HepG2 (cell line): ENCODE measurements at regions not wholly inside any gene's neighbourhood (a gene's known extent, or its start where the extent isn't known, plus 50 kb on each side); places are given as distances from the start of the nearest gene placed in this dataset.

Source experiments
- MBD4 ChIP-seq: IDR thresholded peaks from 2 replicates; pipeline ENCODE4 v1.6.1; 2012; ENCODE audit warnings: low read length, inconsistent platforms, borderline replicate concordance
- MZF1 ChIP-seq: sonication (generic); formaldehyde crosslinking; IDR thresholded peaks from 2 replicates; pipeline ENCODE4 v1.8.1; 2023; ENCODE audit warnings: mild to moderate bottlenecking, missing genetic modification reagents, borderline replicate concordance
- RARG ChIP-seq: sonication (generic); formaldehyde crosslinking; IDR thresholded peaks from 2 replicates; pipeline ENCODE4 v1.4.0; 2020; ENCODE audit warnings: low read depth, mild to moderate bottlenecking, missing genetic modification reagents
- YEATS2 ChIP-seq: sonication (generic); formaldehyde crosslinking; IDR thresholded peaks from 2 replicates; pipeline ENCODE4 v1.4.0; 2020; ENCODE audit warnings: missing genetic modification reagents, borderline replicate concordance
- ZNF101 ChIP-seq: sonication (generic); formaldehyde crosslinking; IDR thresholded peaks from 2 replicates; pipeline ENCODE4 v1.4.0; 2020; ENCODE audit warnings: mild to moderate bottlenecking, low read depth, missing genetic modification reagents, borderline replicate concordance
- ZNF564 ChIP-seq: sonication (generic); formaldehyde crosslinking; IDR thresholded peaks from 2 replicates; pipeline ENCODE4 v1.8.1; 2023; ENCODE audit warnings: mild to moderate bottlenecking, missing genetic modification reagents
- ZNF746 ChIP-seq: sonication (generic); formaldehyde crosslinking; IDR thresholded peaks from 2 replicates; pipeline ENCODE4 v1.8.0; 2022; ENCODE audit warnings: mild to moderate bottlenecking, missing genetic modification reagents
- ZNF776 ChIP-seq: sonication (generic); formaldehyde crosslinking; IDR thresholded peaks from 2 replicates; pipeline ENCODE4 v1.4.0; 2020; ENCODE audit warnings: mild to moderate bottlenecking, missing genetic modification reagents
- ZSCAN25 ChIP-seq: sonication (generic); formaldehyde crosslinking; IDR thresholded peaks from 2 replicates; pipeline ENCODE4 v1.8.0; 2022; ENCODE audit warnings: mild to moderate bottlenecking, missing genetic modification reagents
- TF ChIP-seq, protein P1 (sequence below): IDR thresholded peaks from 2 replicates; pipeline ENCODE4 v1.6.1; 2018; ENCODE audit warnings: missing genetic modification reagents, mild to moderate bottlenecking, missing compliant biosample characterization
- TF ChIP-seq, protein P2 (sequence below): sonication (generic); formaldehyde crosslinking; IDR thresholded peaks from 2 replicates; pipeline ENCODE4 v1.4.0; 2020; ENCODE audit warnings: low read depth, mild to moderate bottlenecking, missing genetic modification reagents
- TF ChIP-seq, protein P3 (sequence below): sonication (generic); formaldehyde crosslinking; IDR thresholded peaks from 2 replicates; pipeline ENCODE4 v1.4.0; 2020; ENCODE audit warnings: missing genetic modification reagents, borderline replicate concordance
- TF ChIP-seq, protein P4 (sequence below): sonication (generic); formaldehyde crosslinking; IDR thresholded peaks from 2 replicates; pipeline ENCODE4 v1.5.0; 2020; ENCODE audit warnings: mild to moderate bottlenecking, missing genetic modification reagents
- TF ChIP-seq, protein P5 (sequence below): IDR thresholded peaks from 2 replicates; pipeline ENCODE4 v1.6.1; 2016; ENCODE audit warnings: mild to moderate bottlenecking

DNA sequence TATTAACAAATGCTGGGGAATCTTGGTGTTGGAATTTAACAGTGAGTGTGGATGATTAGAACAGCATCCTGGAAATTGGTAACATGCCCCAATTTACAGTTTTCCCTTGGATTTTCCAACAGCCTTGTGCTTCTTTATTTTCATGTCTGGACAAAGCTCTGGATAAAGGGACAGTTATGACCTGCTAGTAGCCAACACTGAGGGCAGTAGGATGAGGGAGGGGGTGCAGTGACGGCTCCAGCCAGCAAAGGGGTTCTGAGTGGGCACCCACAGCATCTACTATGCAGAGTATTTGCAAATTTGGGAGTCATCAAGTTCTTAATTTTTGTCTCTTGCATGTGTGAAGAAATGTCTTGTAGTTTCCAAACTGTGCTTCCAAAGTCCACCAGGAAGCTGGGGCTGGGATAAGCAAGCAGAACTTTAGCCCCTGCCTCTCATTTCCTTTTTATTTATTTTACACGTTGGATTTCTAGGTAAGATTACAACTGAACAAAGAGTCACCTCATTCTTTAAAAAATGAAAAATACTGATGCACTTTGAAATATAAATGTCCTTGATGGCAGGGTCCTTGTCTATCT is 63.0 kb upstream of the SELENOP start (continued):
- TF ChIP-seq, protein P1, sequence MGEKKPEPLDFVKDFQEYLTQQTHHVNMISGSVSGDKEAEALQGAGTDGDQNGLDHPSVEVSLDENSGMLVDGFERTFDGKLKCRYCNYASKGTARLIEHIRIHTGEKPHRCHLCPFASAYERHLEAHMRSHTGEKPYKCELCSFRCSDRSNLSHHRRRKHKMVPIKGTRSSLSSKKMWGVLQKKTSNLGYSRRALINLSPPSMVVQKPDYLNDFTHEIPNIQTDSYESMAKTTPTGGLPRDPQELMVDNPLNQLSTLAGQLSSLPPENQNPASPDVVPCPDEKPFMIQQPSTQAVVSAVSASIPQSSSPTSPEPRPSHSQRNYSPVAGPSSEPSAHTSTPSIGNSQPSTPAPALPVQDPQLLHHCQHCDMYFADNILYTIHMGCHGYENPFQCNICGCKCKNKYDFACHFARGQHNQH (CRISPR knock-in tag): peak; percentile 46; the same call in 1 of the 2 replicates
- TF ChIP-seq MBD4: no peak; the same call in 1 of the 2 replicates
- no peak for TF ChIP-seq RARG (CRISPR knock-in tag)
- TF ChIP-seq, protein P2, sequence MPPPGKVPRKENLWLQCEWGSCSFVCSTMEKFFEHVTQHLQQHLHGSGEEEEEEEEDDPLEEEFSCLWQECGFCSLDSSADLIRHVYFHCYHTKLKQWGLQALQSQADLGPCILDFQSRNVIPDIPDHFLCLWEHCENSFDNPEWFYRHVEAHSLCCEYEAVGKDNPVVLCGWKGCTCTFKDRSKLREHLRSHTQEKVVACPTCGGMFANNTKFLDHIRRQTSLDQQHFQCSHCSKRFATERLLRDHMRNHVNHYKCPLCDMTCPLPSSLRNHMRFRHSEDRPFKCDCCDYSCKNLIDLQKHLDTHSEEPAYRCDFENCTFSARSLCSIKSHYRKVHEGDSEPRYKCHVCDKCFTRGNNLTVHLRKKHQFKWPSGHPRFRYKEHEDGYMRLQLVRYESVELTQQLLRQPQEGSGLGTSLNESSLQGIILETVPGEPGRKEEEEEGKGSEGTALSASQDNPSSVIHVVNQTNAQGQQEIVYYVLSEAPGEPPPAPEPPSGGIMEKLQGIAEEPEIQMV (CRISPR knock-in tag): no peak
- TF ChIP-seq MZF1 (CRISPR knock-in tag): no peak
- no peak for TF ChIP-seq ZNF776 (CRISPR knock-in tag)
- no peak for TF ChIP-seq ZSCAN25 (CRISPR knock-in tag)
- no peak for TF ChIP-seq YEATS2 (CRISPR knock-in tag)
- TF ChIP-seq, protein P3, sequence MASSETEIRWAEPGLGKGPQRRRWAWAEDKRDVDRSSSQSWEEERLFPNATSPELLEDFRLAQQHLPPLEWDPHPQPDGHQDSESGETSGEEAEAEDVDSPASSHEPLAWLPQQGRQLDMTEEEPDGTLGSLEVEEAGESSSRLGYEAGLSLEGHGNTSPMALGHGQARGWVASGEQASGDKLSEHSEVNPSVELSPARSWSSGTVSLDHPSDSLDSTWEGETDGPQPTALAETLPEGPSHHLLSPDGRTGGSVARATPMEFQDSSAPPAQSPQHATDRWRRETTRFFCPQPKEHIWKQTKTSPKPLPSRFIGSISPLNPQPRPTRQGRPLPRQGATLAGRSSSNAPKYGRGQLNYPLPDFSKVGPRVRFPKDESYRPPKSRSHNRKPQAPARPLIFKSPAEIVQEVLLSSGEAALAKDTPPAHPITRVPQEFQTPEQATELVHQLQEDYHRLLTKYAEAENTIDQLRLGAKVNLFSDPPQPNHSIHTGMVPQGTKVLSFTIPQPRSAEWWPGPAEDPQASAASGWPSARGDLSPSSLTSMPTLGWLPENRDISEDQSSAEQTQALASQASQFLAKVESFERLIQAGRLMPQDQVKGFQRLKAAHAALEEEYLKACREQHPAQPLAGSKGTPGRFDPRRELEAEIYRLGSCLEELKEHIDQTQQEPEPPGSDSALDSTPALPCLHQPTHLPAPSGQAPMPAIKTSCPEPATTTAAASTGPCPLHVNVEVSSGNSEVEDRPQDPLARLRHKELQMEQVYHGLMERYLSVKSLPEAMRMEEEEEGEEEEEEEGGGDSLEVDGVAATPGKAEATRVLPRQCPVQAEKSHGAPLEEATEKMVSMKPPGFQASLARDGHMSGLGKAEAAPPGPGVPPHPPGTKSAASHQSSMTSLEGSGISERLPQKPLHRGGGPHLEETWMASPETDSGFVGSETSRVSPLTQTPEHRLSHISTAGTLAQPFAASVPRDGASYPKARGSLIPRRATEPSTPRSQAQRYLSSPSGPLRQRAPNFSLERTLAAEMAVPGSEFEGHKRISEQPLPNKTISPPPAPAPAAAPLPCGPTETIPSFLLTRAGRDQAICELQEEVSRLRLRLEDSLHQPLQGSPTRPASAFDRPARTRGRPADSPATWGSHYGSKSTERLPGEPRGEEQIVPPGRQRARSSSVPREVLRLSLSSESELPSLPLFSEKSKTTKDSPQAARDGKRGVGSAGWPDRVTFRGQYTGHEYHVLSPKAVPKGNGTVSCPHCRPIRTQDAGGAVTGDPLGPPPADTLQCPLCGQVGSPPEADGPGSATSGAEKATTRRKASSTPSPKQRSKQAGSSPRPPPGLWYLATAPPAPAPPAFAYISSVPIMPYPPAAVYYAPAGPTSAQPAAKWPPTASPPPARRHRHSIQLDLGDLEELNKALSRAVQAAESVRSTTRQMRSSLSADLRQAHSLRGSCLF (CRISPR knock-in tag): no peak
- TF ChIP-seq ZNF564 (CRISPR knock-in tag): no peak
- no peak for TF ChIP-seq ZNF746 (CRISPR knock-in tag)
- TF ChIP-seq, protein P4, sequence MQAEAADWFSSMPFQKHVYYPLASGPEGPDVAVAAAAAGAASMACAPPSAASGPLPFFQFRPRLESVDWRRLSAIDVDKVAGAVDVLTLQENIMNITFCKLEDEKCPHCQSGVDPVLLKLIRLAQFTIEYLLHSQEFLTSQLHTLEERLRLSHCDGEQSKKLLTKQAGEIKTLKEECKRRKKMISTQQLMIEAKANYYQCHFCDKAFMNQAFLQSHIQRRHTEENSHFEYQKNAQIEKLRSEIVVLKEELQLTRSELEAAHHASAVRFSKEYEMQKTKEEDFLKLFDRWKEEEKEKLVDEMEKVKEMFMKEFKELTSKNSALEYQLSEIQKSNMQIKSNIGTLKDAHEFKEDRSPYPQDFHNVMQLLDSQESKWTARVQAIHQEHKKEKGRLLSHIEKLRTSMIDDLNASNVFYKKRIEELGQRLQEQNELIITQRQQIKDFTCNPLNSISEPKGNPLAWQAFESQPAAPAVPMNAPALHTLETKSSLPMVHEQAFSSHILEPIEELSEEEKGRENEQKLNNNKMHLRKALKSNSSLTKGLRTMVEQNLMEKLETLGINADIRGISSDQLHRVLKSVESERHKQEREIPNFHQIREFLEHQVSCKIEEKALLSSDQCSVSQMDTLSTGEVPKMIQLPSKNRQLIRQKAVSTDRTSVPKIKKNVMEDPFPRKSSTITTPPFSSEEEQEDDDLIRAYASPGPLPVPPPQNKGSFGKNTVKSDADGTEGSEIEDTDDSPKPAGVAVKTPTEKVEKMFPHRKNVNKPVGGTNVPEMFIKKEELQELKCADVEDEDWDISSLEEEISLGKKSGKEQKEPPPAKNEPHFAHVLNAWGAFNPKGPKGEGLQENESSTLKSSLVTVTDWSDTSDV: no peak
- TF ChIP-seq, protein P5, sequence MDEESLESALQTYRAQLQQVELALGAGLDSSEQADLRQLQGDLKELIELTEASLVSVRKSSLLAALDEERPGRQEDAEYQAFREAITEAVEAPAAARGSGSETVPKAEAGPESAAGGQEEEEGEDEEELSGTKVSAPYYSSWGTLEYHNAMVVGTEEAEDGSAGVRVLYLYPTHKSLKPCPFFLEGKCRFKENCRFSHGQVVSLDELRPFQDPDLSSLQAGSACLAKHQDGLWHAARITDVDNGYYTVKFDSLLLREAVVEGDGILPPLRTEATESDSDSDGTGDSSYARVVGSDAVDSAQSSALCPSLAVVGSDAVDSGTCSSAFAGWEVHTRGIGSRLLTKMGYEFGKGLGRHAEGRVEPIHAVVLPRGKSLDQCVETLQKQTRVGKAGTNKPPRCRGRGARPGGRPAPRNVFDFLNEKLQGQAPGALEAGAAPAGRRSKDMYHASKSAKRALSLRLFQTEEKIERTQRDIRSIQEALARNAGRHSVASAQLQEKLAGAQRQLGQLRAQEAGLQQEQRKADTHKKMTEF (CRISPR knock-in tag): peak; percentile 49; the same call in 1 of the 2 replicates
- no peak for TF ChIP-seq ZNF101 (CRISPR knock-in tag)
